ENCODE measurements at regions not wholly inside any gene's neighbourhood (a gene's known extent, or its start where the extent isn't known, plus 50 kb on each side); places are given as distances from the start of the nearest gene placed in this dataset.

DNA sequence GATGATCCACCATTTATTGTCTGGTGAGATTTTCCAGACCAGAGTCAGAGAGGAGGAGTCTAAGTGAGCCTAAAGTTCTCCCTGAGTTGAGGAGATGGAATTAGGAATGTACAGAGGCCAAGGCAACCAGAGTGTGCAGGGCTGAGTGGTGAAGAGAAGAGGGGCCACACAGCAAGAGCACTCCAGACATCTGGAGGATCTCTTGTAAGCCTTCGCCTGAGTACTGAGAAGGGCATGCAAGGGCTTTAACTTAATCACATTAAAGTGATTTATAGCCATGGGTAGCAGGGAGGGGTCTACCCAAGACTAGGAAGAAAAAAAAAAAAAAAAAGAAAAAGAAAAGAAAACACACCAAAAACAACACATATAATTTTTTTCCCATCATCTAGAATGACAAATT, 1190.4 kb downstream of the GATA3 start (continued):
- TF ChIP-seq, protein P1, sequence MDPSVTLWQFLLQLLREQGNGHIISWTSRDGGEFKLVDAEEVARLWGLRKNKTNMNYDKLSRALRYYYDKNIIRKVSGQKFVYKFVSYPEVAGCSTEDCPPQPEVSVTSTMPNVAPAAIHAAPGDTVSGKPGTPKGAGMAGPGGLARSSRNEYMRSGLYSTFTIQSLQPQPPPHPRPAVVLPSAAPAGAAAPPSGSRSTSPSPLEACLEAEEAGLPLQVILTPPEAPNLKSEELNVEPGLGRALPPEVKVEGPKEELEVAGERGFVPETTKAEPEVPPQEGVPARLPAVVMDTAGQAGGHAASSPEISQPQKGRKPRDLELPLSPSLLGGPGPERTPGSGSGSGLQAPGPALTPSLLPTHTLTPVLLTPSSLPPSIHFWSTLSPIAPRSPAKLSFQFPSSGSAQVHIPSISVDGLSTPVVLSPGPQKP (IDR thresholded peaks at IDR 0.05; ENCODE audit: low read depth, low read length), result no peak
- no peak for TF ChIP-seq POLR2AphosphoS5 (IDR thresholded peaks at IDR 0.05; ENCODE audit: low read length)

DNA sequence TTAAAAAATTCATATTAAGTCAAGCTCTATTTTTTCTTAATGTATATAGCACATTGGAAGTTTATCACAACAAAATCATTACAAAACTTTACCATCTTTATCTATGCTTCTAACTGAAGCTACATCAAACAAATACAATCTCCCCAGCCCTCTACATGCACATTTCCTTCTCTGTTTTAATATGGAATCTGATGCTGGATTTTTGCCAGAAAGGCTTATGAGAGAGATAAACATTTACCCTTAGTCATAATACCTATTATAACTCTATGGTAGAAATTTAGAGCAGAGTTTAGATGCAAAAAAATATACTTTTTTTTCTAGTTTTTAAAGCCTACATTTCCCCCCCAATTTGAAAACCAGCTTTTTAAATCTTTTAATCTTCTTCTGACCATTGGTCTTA, 1198.6 kb downstream of the GATA3 start:
- CTCF ChIA-PET, result no interaction called here
- POLR2A ChIA-PET, result no interaction called here
- H3K4me3 ChIP-seq, result no peak overlapping the region
- H3K27me3 ChIP-seq (replicated peaks in 1 of 2; ENCODE audit: control insufficient read depth in 2 of 2, insufficient read depth in 2 of 2, low read length in 1 of 2), result no peaks in the 10 kb centered on the region
- H4K20me1 ChIP-seq (ENCODE audit: control insufficient read depth, insufficient read depth), result no peaks in the 10 kb centered on the region
- H3K4me1 ChIP-seq (ENCODE audit: control insufficient read depth, insufficient read depth, low read length), result no peaks in the 10 kb centered on the region
- SMC1A ChIA-PET (ENCODE audit: uncharacterized antibody, unreplicated experiment), result interaction anchor here (0.6 kb wide), 1 partner anchor 21 kb away, joined by 3 read pairs; no protein-coding TSS in a partner anchor
- DNase-seq (ENCODE audit: low read depth, low spot score) (no peak), ATAC-seq (no peak), FAIRE-seq (no peak)
- H2AFZ ChIP-seq (ENCODE audit: control insufficient read depth, low read depth, low read length), result no peak overlapping the region
- no TSS peak for BruUV-seq (replicated peaks)
- no peaks in the 10 kb centered on the region for H3K9me3 ChIP-seq (replicated peaks; ENCODE audit: control insufficient read depth, insufficient read depth, low read length)
- no peak overlapping the region for H3K27ac ChIP-seq (ENCODE audit: control insufficient read depth, insufficient read depth)
- H3K79me2 ChIP-seq (ENCODE audit: control insufficient read depth, insufficient read depth, low read length), result no peaks in the 10 kb centered on the region
- no peak overlapping the region for H3K4me2 ChIP-seq (ENCODE audit: control insufficient read depth, insufficient read depth)
- in situ Hi-C loops (cut with MboI), result no loop called here
- no peaks in the 10 kb centered on the region for H3K36me3 ChIP-seq (ENCODE audit: control insufficient read depth in 2 of 2, insufficient read depth in 2 of 2, low read length in 1 of 2)
- RAD21 ChIA-PET (ENCODE audit: unreplicated experiment), result no interaction called here
- intact Hi-C loops (cut with micrococcal nuclease; ENCODE audit: unreplicated experiment), result no loop called here
- H3K9ac ChIP-seq (ENCODE audit: control insufficient read depth, insufficient read depth, low read length), result no peak overlapping the region
- TF ChIP-seq, protein P2, sequence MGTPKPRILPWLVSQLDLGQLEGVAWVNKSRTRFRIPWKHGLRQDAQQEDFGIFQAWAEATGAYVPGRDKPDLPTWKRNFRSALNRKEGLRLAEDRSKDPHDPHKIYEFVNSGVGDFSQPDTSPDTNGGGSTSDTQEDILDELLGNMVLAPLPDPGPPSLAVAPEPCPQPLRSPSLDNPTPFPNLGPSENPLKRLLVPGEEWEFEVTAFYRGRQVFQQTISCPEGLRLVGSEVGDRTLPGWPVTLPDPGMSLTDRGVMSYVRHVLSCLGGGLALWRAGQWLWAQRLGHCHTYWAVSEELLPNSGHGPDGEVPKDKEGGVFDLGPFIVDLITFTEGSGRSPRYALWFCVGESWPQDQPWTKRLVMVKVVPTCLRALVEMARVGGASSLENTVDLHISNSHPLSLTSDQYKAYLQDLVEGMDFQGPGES (IDR thresholded peaks at IDR 0.05), result no peak
- no peak for TF ChIP-seq BRCA1 (IDR thresholded peaks at IDR 0.05; ENCODE audit: low read depth, low read length)
- TF ChIP-seq, protein P3, sequence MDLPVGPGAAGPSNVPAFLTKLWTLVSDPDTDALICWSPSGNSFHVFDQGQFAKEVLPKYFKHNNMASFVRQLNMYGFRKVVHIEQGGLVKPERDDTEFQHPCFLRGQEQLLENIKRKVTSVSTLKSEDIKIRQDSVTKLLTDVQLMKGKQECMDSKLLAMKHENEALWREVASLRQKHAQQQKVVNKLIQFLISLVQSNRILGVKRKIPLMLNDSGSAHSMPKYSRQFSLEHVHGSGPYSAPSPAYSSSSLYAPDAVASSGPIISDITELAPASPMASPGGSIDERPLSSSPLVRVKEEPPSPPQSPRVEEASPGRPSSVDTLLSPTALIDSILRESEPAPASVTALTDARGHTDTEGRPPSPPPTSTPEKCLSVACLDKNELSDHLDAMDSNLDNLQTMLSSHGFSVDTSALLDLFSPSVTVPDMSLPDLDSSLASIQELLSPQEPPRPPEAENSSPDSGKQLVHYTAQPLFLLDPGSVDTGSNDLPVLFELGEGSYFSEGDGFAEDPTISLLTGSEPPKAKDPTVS (IDR thresholded peaks at IDR 0.05; ENCODE audit: low read depth, low read length), result no peak
- no peak for TF ChIP-seq MEF2A (IDR thresholded peaks at IDR 0.05; ENCODE audit: insufficient read depth, low read depth, low read length)
- no peak for TF ChIP-seq CREM (IDR thresholded peaks at IDR 0.05; ENCODE audit: low read depth)
- no peak for TF ChIP-seq NR2C1 (IDR thresholded peaks at IDR 0.05)
- TF ChIP-seq DPF2 (IDR thresholded peaks at IDR 0.05), result no peak
- TF ChIP-seq NRF1 (conservative IDR thresholded peaks at IDR 0.05; ENCODE audit: low read depth, low read length), result no peak
- TF ChIP-seq RBBP5 (conservative IDR thresholded peaks at IDR 0.05), result no peak
- no peak for TF ChIP-seq SMAD1 (IDR thresholded peaks at IDR 0.05; ENCODE audit: low read depth, partially characterized antibody)
- no peak for TF ChIP-seq SUZ12 (IDR thresholded peaks at IDR 0.05; ENCODE audit: unreplicated experiment)
- TF ChIP-seq, protein P4, sequence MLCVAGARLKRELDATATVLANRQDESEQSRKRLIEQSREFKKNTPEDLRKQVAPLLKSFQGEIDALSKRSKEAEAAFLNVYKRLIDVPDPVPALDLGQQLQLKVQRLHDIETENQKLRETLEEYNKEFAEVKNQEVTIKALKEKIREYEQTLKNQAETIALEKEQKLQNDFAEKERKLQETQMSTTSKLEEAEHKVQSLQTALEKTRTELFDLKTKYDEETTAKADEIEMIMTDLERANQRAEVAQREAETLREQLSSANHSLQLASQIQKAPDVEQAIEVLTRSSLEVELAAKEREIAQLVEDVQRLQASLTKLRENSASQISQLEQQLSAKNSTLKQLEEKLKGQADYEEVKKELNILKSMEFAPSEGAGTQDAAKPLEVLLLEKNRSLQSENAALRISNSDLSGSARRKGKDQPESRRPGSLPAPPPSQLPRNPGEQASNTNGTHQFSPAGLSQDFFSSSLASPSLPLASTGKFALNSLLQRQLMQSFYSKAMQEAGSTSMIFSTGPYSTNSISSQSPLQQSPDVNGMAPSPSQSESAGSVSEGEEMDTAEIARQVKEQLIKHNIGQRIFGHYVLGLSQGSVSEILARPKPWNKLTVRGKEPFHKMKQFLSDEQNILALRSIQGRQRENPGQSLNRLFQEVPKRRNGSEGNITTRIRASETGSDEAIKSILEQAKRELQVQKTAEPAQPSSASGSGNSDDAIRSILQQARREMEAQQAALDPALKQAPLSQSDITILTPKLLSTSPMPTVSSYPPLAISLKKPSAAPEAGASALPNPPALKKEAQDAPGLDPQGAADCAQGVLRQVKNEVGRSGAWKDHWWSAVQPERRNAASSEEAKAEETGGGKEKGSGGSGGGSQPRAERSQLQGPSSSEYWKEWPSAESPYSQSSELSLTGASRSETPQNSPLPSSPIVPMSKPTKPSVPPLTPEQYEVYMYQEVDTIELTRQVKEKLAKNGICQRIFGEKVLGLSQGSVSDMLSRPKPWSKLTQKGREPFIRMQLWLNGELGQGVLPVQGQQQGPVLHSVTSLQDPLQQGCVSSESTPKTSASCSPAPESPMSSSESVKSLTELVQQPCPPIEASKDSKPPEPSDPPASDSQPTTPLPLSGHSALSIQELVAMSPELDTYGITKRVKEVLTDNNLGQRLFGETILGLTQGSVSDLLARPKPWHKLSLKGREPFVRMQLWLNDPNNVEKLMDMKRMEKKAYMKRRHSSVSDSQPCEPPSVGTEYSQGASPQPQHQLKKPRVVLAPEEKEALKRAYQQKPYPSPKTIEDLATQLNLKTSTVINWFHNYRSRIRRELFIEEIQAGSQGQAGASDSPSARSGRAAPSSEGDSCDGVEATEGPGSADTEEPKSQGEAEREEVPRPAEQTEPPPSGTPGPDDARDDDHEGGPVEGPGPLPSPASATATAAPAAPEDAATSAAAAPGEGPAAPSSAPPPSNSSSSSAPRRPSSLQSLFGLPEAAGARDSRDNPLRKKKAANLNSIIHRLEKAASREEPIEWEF (IDR thresholded peaks at IDR 0.05; ENCODE audit: insufficient replicate concordance, low read depth, low read length), result no peak
- TF ChIP-seq NBN (IDR thresholded peaks at IDR 0.05), result no peak
- no peak for TF ChIP-seq BCL11A (IDR thresholded peaks at IDR 0.05; ENCODE audit: low read depth, low read length)
